ENCODE measurements at regions not wholly inside any gene's neighbourhood (a gene's known extent, or its start where the extent isn't known, plus 50 kb on each side); places are given as distances from the start of the nearest gene placed in this dataset.

DNA sequence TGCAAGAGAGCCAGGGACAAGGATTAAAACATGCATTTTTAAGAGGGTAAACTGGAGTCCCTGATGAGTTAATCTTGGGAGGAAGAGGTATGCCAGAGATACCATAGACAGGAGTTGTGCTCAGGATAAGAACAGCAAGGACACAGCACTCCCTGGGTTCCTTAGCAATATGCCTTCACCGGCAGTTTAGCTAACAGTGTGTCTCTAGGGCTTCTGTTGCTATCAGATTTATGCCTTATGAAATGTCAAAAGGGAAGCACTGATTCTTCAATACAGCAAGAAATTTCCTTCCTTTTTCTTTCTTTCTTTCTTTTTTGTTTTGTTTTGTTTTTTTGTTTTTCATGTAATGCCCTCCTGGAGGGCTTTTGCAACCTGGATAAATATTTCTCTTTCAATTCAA, 71.3 kb upstream of the LARGE1 start:
- 4 to 19% (median 19%) methylated on average over 1 of the region's 1 CpG for WGBS, 3 donors
- Histone ChIP-seq H3K27ac (no peak overlapping the region), H3K9me3 (peaks cover 0 to 4% of the 10 kb centered on the region in 2 donors), H3K4me1 (ENCODE audit: insufficient read depth) (no peaks in the 10 kb centered on the region), H3K4me3 (no peak overlapping the region), H3K36me3 (no peaks in the 10 kb centered on the region), H3K27me3 (no peaks in the 10 kb centered on the region)
- TF ChIP-seq, protein P1, sequence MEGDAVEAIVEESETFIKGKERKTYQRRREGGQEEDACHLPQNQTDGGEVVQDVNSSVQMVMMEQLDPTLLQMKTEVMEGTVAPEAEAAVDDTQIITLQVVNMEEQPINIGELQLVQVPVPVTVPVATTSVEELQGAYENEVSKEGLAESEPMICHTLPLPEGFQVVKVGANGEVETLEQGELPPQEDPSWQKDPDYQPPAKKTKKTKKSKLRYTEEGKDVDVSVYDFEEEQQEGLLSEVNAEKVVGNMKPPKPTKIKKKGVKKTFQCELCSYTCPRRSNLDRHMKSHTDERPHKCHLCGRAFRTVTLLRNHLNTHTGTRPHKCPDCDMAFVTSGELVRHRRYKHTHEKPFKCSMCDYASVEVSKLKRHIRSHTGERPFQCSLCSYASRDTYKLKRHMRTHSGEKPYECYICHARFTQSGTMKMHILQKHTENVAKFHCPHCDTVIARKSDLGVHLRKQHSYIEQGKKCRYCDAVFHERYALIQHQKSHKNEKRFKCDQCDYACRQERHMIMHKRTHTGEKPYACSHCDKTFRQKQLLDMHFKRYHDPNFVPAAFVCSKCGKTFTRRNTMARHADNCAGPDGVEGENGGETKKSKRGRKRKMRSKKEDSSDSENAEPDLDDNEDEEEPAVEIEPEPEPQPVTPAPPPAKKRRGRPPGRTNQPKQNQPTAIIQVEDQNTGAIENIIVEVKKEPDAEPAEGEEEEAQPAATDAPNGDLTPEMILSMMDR (IDR thresholded peaks at IDR 0.05), result no peak
- TF ChIP-seq EP300 (IDR thresholded peaks at IDR 0.05) (no peak), POLR2A (IDR thresholded peaks at IDR 0.05) (no peak)
- no peak for DNase-seq
- intact Hi-C loops (cut with DNase I), result no loop called here

GRCh38 chr22:33996824-33997223, 76.5 kb upstream of the LARGE1 start:
- 23 to 60% (median 25%) methylated on average over 3 of the region's 3 CpGs for WGBS, 3 donors
- no peak for DNase-seq
- no peaks in the 10 kb centered on the region for H3K27me3 ChIP-seq
- no peaks in the 10 kb centered on the region for H3K36me3 ChIP-seq
- H3K4me1 ChIP-seq (ENCODE audit: insufficient read depth), result no peaks in the 10 kb centered on the region
- no peak overlapping the region for H3K4me3 ChIP-seq
- no peak for TF ChIP-seq POLR2A (IDR thresholded peaks at IDR 0.05)
- TF ChIP-seq, protein P1 (IDR thresholded peaks at IDR 0.05), result no peak
- TF ChIP-seq EP300 (IDR thresholded peaks at IDR 0.05), result no peak
- H3K27ac ChIP-seq, result no peak overlapping the region
- peaks cover 0 to 4% of the 10 kb centered on the region in 2 donors for H3K9me3 ChIP-seq
- intact Hi-C loops (cut with DNase I), result no loop called here

DNA sequence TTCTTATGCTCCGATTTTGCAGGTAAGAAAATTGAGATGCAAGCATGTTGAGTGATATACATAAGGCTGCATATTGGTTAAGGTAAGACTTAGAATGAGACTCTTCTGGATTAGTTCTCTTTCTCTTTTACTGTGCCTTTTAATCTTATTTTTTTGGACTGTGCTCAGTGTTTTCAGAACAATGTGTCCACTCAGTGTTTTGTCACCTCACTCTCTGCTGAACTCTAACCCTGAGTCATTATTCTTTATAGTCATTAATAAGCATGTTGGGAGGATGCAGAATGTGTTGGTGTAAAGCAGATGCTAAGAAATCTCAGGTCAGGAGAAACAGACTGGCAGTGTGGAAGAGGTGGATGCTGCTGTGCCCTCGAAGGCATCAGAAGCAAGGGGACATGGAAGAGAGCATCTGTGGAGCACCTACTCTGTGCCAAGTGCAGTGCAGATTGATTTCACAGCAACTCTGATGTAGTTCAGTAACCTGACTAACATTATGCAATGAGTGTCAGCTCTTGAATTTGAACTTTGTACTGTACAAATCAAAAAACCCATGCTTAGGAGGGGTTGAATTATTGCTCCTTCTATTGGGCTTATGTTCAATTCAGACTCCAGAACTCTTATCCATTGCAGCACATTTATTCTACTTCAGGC, 80.7 kb upstream of the LARGE1 start:
- H3K27me3 ChIP-seq, result no peaks in the 10 kb centered on the region
- no peak overlapping the region for H3K27ac ChIP-seq
- no peaks in the 10 kb centered on the region for H3K36me3 ChIP-seq
- intact Hi-C loops (cut with DNase I), result no loop called here
- no peak overlapping the region for H3K4me3 ChIP-seq
- WGBS, 3 donors, result 55 to 73% (median 71%) methylated on average over 2 of the region's 2 CpGs
- no peaks in the 10 kb centered on the region for H3K9me3 ChIP-seq
- no peaks in the 10 kb centered on the region for H3K4me1 ChIP-seq (ENCODE audit: insufficient read depth)
- no peak for DNase-seq
- TF ChIP-seq EP300 (IDR thresholded peaks at IDR 0.05) (no peak), POLR2A (IDR thresholded peaks at IDR 0.05) (no peak)
- TF ChIP-seq, protein P1 (IDR thresholded peaks at IDR 0.05), result no peak

GRCh38 chr22:34001701-34002466, 81.6 kb upstream of the LARGE1 start:
- H3K4me1 ChIP-seq (ENCODE audit: insufficient read depth), result no peaks in the 10 kb centered on the region
- no peak overlapping the region for H3K4me3 ChIP-seq
- no peaks in the 10 kb centered on the region for H3K36me3 ChIP-seq
- no peak overlapping the region for H3K27ac ChIP-seq
- TF ChIP-seq, protein P1 (IDR thresholded peaks at IDR 0.05), result no peak
- no peaks in the 10 kb centered on the region for H3K27me3 ChIP-seq
- WGBS, 3 donors, result 24 to 53% (median 37%) methylated on average over 3 of the region's 3 CpGs
- no peaks in the 10 kb centered on the region for H3K9me3 ChIP-seq
- intact Hi-C loops (cut with DNase I), result no loop called here
- DNase-seq, result no peak

Measured in ovary (tissue), 7 donors.